TTC549 (cell line): ENCODE measurements at regions not wholly inside any gene's neighbourhood (a gene's known extent, or its start where the extent isn't known, plus 50 kb on each side); places are given as distances from the start of the nearest gene placed in this dataset.
"Not testable (repeated sequence)": the region's sequence is repeated elsewhere in the genome, so short reads cannot be mapped to it uniquely, and the experiment has no call there.

Experiments
- FAIRE-seq: peaks from 2 replicates; lab custom pipeline; 2012; peaks lifted over from hg19 to GRCh38; lab: Jason Lieb, UNC

DNA sequence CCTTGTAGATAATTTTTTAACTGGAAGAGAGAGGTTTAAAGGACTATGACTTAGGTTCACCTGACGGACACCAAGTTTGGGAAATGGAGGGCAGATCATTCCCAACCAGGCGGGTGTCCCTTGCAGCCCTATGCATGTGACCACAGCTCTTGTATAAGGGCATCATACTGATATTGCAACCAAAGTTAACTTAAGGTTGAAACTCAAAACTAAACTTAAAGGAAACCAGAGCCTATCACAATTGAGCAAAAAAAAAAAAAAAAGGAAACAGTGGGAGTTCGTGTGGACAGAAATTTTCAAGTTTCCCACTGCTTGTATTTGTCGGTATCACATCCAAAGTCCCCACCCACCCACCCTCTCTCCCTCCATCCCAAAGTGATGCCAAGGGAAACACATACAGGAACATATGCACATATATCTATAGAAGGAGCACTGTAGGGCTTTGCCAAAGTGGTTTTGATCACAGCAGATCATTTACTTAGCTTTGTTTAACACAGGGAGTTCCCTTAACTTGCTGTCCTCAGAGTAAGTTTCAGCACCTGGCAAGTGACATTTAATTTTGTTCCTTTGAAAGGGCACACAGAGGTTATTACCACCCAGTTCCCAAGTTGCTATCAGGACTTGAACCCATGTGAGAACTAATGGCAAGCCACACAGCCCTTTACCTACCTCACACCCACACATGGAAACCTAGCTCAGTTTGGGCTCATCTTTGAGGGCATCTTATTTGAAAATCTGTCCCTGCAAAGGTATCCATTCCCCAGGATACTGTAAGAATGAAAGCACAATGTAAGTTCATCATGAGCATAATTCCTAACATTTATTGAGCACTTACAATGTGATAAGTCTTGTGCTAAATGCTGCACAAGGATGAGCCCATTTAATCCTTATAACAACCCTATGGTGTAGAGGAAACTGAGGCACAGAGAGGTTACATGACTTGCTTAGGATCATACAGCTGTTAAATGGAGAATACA lies 204.5 kb upstream of the CMC1 start:
- no peak for FAIRE-seq

DNA sequence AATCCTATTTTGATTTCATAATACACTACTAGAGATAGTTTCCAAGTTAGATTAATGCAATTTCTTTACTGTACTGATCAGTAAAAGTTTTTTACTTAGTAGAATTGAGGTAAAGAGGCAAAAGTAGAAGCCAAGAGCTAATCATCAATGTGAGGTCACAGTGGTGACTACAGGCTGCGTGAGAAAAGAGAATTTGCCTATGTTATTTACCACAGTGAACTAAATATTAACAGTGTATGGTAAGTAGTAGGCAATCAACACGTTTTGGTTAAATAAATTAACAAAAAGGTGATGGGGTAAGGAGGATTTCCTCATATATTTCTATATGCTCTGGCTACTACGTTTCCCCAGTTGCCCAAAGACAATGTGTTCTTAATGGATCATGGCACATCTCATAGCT lies 202.2 kb upstream of the CMC1 start:
- FAIRE-seq, result no peak

DNA sequence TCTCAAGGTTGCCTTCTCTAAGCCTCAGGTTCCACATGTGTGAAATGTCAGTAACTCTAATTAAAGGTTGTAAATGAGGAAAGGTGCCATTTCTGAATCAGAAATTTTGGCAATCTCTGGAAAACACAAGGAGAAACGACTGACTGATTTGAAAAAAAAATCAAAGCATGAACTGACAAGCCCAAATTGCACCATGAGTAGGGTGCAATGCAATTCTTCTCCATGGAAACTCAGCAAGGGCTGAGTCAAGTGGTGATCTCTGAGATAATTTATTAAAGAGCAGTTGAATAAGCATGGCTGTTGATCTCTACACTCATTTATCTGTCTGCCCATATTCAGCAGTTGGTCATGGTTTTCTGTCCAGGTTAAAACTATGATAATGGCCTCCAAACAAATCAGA lies 201.6 kb upstream of the CMC1 start:
- FAIRE-seq, result no peak

DNA sequence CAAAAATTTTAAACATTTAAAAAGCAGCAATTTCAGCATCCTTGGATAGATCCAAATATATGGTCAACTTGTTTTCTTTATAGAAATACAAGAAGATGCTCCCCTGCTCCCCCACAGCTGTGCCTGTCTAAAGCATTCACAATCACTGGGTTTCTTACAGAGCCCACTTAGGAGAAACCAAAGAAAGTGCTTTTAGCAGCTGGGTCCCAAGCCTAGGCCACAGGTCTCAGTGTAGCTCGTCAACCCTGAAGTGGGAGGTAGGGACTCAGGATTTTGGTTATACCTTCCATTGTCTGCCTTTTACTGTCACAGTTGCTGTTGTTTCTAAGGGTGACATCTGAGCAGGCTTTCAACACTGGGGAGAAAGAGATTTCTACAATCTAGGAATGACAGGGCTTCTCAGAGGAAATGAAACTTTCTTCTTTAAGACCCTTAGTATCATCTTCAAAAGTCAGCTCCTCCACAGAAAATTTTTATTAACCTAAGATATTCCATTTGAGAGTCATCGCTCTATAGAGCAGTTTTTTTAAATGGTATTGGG lies 199.3 kb upstream of the CMC1 start:
- FAIRE-seq, result no peak

DNA sequence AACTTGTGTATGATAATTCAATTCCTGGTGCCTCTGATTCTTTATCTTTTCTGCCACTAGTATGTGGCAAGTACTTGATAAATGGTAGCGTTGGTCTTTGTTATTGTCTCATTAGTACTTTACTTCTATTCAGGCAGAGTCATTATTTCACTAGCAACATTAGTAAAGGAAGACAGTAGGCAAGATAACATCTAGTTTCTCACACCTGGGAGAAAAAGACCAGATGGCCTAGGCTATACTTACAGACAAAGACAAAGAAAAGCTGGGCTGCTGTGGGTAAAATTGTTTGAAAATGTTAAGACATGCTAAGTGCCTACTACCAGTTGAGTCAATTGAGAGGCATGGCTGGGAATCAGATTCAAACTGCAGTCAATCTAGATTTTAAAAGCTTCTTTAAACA lies 198.7 kb upstream of the CMC1 start:
- no peak for FAIRE-seq

DNA sequence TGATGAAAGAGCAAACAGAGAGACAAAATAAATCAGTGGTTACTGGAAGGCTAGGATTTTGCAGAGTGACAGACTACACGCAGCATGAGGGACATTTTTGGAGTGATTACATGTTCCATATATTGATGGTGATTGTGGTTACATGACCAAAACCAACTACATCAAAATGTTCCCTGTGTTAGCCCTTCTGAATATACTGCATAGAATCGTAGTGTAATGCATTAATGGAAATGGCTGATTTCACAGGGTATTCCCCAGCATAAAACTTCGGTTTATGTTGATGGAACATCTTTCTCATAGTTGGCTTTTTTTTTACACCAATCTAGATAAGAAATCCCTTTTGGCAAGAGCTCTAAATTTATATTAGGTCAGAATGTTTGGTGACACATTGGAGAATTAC lies 191.3 kb upstream of the CMC1 start:
- no peak for FAIRE-seq

DNA sequence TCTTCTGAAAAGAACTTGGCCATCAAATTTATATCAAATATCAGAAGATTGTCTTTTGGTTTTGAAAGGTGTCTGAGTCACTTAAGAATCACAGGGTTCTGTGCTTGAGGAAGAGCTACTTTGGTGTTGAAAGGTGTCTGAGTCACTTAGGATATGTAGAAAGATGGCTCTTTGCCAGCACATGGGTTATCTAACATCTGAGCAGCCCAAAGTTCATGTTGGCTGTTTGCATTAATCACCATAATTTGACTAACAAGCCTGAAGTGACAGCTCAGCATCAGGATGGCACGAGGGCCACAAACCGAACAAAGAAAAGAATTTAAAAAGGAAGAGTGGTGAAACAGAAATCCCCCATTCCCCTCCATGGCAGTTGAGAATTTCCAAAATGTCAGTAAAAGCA lies 190.5 kb upstream of the CMC1 start:
- no peak for FAIRE-seq

DNA sequence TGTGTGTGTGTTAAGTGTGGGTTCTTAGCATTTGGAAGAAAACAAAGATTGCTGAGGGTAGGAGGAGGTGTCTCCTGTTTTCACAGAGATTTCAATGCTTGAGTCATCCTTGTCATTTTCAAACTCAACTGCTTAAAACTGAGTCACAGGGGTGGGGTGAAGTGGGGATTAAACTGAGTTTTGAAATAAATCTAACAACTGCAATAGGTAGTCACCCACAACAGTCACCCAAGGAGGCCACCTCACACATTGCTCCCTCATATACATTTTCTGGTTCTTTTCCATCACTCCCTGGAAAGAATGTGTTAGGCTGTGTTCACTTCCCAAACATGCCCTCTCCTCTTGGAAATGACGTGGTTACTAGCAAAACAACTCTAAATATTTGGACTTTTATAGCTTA lies 187.7 kb upstream of the CMC1 start:
- no peak for FAIRE-seq

DNA sequence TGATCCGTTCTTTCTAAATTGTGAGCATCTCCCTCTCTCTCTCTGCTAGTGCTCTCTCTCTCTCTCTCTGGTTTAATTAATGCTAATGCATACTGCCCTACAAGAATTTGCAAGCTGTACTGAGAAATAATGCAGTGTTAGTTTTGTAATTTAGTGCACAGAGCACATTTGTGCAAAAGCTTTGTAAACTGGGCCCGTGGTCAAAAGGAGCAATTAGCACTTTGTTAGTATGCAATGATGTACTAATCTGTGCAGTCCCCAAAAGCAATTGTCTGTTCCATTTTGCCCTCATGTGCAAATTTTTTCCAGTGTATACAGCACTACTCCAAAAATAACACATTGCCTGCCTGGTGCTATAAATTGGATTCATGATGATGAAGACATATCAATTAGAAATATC lies 184.6 kb upstream of the CMC1 start:
- FAIRE-seq, result no peak

DNA sequence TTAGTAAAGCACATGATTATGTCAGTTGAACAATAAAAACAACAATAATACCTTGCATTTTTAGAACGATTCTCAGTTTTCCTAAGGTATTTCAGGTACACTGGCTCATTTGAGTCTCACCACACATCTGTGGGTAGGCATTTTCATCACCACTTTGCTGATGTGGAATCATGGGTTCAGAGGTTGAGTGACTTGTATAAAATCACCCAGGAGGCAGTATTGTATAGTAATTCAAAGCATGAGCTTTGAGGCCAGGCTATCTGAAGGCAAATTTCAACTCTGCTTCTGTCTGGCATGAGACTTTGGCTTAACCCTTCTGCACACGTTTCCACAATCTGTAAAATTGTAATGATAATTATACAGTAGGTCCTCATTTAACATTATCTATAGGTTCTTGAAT lies 183.9 kb upstream of the CMC1 start:
- FAIRE-seq, result no peak

DNA sequence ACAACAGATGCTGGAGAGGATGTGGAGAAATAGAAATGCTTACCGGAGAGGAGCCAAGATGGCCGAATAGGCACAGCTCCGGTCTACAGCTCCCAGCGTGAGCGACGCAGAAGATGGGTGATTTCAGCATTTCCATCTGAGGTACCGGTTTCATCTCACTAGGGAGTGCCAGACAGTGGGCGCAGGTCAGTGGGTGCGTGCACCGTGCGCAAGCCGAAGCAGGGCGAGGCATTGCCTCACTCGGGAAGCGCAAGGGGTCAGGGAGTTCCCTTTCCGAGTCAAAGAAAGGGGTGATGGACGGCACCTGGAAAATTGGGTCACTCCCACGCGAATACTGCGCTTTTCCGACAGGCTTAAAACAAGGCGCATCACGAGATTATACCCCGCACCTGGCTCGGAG lies 182.2 kb upstream of the CMC1 start:
- FAIRE-seq, result not testable (repeated sequence)

DNA sequence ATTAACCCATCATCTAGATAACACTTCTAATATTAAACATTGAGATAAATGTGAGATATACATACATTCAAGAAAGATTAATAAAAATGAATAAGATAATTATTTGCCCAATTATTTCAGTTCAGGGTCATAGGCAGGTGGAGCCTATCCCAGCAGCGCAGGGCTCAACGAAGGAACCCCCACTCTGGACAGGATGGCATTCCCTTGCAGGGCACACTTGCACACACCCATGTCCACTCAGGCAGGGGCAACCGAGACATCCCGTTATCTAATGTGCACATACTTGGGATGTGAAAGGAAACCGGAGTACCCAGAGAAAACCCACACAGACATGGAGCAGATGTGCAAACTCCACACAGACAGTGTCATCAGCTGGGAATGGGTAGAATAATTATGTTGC lies 175.4 kb upstream of the CMC1 start:
- FAIRE-seq, result no peak

DNA sequence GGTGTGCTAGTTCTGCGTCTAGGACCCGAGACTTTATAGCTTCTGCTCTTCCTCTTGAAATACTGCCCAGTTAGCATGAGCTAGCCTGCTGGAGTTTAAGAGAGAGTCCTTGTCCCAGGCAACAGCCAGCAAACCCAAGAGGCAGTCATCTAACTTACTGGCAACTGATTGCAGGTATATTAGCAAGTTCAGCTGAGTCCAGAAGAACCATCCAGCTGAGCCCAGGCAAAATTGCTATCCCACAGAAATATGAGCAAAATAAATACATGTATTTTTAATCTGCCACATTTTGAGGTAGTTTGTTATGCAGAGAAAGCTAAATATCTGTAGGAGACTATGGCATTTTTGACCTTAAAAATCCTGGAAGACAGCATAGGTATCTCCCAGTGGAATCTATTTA lies 174.4 kb upstream of the CMC1 start:
- no peak for FAIRE-seq

DNA sequence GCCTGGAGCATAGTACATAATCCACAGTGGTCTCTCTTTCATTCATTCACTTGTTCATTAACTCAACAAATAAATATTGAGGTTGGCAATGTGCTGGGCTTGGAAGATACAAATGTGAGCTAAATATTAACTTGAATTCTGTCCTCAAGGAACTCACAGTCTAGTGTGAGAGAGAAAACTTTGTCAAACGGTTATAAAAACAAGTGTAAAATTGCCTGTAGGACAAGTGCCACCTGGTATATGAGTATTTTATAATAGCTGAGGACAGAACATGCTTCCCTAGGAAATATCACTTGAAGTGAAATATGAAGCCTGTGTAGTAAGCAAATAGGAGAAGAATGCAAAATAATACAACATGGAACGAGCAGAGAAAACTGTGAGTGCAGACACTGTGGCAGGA lies 173.1 kb upstream of the CMC1 start:
- FAIRE-seq, result no peak

DNA sequence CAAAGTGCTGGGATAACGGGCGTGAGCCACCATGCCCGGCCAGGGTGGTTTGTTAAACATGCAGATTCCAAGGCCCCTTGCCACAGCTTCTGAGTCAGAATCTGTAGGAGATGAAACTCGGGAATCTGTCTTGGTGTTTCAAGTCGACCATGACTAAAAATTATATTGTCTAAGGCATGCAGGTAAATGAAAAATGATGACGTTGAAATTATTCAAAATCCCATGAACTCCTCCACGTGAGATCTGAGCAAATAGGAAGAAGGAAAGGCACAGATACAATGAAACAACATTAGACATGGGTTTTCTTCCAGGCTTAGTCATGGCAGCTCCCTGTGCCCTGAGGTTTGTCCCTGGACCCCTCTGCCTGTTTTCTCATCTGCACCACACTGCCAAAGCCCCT lies 172.0 kb upstream of the CMC1 start:
- no peak for FAIRE-seq

DNA sequence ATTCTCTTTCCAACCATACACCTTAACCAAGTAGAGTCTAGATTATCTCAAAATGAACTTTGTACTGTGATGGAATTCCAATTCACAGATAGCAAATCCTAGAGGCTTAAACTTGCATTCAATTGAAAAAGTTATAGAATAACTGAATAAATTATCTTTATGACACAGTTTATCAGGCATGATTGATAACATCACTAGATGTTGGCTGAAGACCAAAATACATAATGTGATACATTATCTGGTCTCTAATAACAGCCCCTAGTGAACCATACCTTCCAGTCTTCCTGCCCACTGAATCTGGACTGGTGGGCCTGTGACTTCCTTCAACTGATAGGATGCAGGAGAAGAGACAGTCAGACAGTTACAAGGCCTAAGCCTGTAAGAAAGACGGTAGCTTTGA lies 165.2 kb upstream of the CMC1 start:
- FAIRE-seq, result no peak

DNA sequence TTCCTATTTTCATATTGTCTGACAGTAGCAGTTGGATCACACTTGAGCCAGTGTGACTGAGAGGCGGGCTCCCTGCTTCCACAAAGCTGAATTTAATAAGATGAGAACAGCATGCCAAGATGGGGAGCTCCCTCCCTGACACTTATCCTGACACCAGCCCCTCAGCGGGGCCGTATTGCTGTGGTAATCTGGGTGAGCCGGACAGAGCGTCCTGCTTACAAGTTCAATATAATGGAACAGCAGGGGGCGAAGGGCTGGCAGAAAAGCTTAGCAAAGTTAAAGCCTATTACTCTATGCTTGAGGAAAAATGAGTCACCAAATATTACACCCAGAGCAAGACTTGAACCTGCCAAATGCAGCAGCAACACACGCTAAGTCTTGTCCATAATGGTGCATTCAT lies 163.8 kb upstream of the CMC1 start:
- FAIRE-seq, result no peak

DNA sequence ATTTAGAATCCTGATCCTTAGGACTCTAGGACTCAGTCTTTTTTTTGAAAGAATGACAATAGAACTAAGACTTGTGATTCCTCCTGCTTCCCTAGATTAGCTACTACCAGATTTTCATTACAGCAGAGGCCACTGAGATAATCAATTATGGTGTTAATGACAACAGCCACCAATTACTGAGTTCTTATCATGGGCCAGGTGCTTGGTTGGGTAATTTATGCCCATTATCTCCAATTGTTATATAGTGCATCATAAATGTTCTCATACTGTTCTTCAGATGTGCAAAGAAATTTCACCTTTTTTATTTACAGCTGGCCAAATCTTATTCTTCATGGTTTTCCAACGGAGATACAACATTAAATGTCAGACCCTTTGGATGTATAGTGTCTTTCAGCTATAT lies 162.9 kb upstream of the CMC1 start:
- no peak for FAIRE-seq

DNA sequence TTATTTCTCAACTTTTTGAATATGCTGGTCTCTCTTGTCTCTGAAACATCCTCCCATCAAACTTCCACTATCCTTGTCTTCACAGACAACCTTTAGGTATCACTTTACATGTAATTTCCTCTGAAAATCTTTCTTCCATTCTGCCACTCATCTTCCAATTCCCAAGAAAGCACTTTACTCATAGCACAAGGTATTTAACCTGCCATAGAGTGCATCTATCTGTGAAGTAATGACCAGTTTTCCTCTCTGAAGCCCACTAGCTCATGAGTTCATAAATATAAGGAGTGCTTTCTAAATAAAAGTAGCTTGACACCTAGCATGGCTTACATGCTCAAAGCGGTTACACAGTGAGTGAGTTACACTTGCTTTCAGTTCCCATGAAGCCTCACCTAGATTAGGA lies 160.7 kb upstream of the CMC1 start:
- FAIRE-seq, result no peak

DNA sequence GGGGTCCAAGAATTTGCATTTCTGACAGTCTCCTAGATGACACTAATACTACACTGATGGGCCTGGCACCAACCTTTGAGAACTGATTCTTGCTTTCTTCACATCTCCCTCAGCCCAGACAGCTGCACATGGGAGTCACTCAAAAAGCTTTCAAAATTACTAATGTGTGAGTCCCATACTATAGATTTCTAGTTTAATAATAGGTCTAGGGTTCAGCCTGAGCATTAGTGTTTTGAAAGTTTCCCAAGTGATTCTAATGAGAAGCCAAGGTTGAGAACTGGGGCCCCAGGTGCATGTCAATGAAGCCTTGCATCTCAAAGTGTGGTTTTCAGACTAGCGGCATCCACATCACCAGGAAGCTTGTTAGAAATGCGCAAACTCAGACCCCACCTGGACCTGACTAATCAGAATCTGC lies 159.9 kb upstream of the CMC1 start:
- FAIRE-seq, result no peak

DNA sequence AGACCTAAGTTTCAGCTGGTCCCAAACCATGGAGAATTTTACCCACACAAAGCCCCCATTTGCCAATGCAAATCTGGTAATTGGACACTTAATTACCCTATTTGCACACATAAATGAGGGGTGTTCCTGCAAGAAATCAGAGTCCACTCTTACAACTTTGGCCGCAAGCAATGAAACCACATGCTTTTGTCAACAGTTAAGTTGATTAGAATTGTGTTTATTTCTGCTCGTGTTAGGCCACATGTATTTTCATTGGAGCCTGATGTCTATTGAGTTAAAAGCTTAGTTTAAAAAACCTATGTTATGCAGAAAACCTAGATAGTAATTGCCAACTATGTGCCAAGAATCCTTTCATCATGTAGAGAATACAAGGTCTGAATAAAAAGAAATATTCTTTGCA lies 153.8 kb upstream of the CMC1 start:
- no peak for FAIRE-seq

DNA sequence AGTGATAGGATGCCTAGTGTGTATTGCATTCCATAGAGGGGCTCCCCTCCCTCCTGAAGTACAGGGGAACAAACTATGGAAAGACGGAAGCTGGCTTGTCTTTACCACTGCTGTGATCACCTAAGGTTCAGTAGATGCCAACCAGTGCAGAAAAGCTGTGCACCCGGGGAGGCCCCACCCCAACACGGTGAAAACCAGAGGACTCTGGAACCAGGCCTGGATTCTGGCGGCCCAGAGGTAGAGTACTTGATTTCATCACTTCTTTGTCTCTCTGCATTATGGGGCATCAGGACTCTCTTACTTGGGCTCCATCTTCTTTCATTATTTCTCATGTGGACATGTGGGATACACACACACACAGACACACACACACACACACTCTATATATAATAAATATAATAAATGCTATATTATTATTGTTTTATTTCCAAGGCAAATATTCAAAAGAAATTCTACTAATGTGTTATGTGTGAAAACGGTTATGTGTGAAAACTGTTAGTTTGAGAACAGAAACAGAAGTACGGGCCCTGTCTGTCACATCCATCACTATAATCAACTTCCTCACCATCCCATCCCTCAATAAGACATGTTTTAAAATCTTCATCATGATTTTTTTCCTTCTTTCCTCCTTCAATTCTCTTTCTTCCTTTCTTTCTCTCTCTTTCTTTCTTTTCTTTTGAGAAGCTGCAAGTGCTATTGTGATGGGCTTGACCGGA lies 152.4 kb upstream of the CMC1 start:
- FAIRE-seq, result no peak

DNA sequence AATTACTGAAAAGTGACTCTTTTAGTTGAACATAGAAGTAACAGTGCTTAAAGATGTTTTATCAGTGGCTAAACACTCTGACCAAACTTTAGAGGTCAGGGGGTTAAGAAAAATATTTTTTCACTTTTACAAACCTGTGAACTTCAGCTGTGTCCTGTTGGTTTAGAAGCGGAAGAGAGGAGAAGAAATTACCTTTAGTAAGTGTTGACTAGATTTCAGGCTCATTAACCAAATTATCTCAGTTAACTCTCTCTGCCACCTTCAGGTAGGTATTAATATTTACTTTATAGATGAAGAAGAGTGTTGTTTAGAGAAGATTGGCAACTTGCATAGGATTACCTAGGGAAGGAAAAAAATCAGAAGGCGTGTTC lies 151.9 kb upstream of the CMC1 start:
- FAIRE-seq, result no peak

DNA sequence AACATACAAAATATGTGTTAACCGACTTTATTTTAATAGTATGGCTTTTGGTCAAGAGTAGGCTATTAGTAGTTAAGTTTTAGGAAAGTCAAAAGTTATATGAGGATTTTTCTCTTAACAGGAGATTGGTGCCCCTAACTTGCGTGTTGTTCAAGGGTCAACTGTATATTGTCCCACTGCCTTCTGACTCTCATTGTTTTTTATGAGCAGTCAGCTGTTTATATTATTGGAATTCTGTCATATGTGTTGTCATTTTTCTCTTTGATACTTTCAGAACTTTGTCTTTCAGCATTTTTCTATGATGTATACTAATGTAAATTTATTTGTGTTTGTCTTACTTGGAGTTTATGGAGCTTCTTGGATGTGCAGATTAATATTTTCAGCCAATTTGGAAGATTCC lies 142.1 kb upstream of the CMC1 start:
- no peak for FAIRE-seq
